ENCODE measurements at regions not wholly inside any gene's neighbourhood (a gene's known extent, or its start where the extent isn't known, plus 50 kb on each side); places are given as distances from the start of the nearest gene placed in this dataset.
"Not testable (repeated sequence)": the region's sequence is repeated elsewhere in the genome, so short reads cannot be mapped to it uniquely, and the experiment has no call there.

GRCh38 chr7:136479922-136480321, 388.5 kb upstream of the CHRM2 start:
- no peak overlapping the region for H3K4me3 ChIP-seq (ENCODE audit: low read depth, low read length)
- DNase-seq (ENCODE audit: low read depth), result no peak
- TF ChIP-seq, protein P1, sequence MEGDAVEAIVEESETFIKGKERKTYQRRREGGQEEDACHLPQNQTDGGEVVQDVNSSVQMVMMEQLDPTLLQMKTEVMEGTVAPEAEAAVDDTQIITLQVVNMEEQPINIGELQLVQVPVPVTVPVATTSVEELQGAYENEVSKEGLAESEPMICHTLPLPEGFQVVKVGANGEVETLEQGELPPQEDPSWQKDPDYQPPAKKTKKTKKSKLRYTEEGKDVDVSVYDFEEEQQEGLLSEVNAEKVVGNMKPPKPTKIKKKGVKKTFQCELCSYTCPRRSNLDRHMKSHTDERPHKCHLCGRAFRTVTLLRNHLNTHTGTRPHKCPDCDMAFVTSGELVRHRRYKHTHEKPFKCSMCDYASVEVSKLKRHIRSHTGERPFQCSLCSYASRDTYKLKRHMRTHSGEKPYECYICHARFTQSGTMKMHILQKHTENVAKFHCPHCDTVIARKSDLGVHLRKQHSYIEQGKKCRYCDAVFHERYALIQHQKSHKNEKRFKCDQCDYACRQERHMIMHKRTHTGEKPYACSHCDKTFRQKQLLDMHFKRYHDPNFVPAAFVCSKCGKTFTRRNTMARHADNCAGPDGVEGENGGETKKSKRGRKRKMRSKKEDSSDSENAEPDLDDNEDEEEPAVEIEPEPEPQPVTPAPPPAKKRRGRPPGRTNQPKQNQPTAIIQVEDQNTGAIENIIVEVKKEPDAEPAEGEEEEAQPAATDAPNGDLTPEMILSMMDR (conservative IDR thresholded peaks at IDR 0.05; ENCODE audit: low read depth, low read length), result no peak

DNA sequence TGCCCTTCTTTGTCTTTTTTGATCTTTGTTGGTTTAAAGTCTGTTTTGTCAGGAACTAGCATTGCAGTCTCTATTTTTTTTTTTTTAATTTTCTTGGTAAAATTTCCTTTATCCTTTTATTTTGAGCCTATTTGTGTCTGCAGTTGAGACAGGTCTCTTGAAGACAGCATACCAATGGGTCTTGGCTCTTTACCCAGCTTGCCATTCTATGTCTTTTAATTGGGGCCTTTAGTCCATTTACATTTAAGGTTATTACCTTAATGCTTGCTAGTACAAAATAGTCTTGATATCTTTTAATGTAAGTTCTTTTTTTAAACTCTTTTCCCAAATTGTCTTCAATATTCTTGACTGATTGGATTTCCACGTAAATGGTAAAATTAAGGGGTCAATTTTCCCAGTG, 398.3 kb upstream of the CHRM2 start:
- DNase-seq (ENCODE audit: low read depth), result peak; percentile 1
- no peak overlapping the region for H3K4me3 ChIP-seq (ENCODE audit: low read depth, low read length)
- TF ChIP-seq, protein P1 (conservative IDR thresholded peaks at IDR 0.05; ENCODE audit: low read depth, low read length), result no peak

- no peak overlapping the region for H3K4me3 ChIP-seq (ENCODE audit: low read depth, low read length)
- no peak for DNase-seq (ENCODE audit: low read depth)
- TF ChIP-seq, protein P1 (conservative IDR thresholded peaks at IDR 0.05; ENCODE audit: low read depth, low read length), result no peak
These were observed 415.5 kb upstream of the CHRM2 start for GRCh38 chr7:136452949-136453348.

GRCh38 chr7:136446751-136447150, 421.7 kb upstream of the CHRM2 start:
- DNase-seq (ENCODE audit: low read depth), result no peak
- no peak overlapping the region for H3K4me3 ChIP-seq (ENCODE audit: low read depth, low read length)
- TF ChIP-seq, protein P1 (conservative IDR thresholded peaks at IDR 0.05; ENCODE audit: low read depth, low read length), result no peak

- TF ChIP-seq, protein P1 (conservative IDR thresholded peaks at IDR 0.05; ENCODE audit: low read depth, low read length), result no peak
- DNase-seq (ENCODE audit: low read depth), result no peak
- H3K4me3 ChIP-seq (ENCODE audit: low read depth, low read length), result no peak overlapping the region
These were observed 426.6 kb upstream of the CHRM2 start for GRCh38 chr7:136441835-136442234.

DNA sequence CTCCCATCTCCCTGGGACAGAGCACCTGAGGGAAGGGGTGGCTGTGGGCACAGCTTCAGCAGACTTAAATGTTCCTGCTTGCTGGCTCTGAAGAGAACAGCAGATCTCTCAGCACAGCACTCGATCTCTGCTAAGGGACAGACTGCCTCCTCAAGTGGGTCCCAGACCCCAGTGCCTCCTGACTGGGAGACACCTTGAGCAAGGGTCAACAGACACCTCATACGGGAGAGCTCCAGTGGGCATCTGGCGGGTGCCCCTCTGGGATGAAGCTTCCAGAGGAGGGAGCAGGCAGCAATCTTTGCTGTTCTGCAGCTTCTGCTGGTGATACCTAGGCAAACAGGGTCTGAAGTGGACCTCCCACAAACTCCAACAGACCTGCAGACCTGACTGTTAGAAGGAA, 436.7 kb upstream of the CHRM2 start:
- DNase-seq (ENCODE audit: low read depth); H3K4me3 ChIP-seq (ENCODE audit: low read depth, low read length): not testable (repeated sequence)

DNA sequence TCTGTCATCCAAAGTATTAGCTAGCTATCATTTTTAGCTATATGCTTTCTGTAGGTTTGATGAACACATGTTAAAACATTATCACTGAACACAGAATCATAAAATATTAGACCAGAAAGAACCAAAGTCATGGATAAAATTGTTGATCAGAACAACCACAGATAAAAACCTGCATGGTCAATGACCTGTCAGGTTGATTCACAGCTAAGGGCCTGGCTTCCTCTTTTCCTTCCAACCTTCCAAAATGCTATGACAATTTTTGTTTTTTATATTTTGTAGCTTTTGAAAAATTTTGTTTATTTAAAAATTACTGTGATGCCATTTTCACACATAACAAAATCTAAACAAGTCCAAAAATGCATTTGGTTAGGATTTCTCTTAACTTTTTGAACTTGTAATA, 444.4 kb upstream of the CHRM2 start:
- DNase-seq (ENCODE audit: low read depth), result no peak
- TF ChIP-seq, protein P1 (conservative IDR thresholded peaks at IDR 0.05; ENCODE audit: low read depth, low read length), result no peak
- no peak overlapping the region for H3K4me3 ChIP-seq (ENCODE audit: low read depth, low read length)

GRCh38 chr7:136419740-136420139, 442.6 kb upstream of the MTPN start:
- DNase-seq (ENCODE audit: low read depth); H3K4me3 ChIP-seq (ENCODE audit: low read depth, low read length): not testable (repeated sequence)
